WERI-Rb-1 (cell line): ENCODE measurements at regions not wholly inside any gene's neighbourhood (a gene's known extent, or its start where the extent isn't known, plus 50 kb on each side); places are given as distances from the start of the nearest gene placed in this dataset.
A peak's percentile ranks its signal among the peaks of the same experiment; 100 is the strongest.

Experiments used
- DNase-seq: peaks from one replicate; pipeline ENCODE4 v3.0.0-alpha.2; 2020
- H3K27ac ChIP-seq: fragments of 250-450 bp; sonication (Bioruptor Pico); 2 replicates; pipeline ENCODE4 v1.5.1; 2020; ENCODE audit warnings: mild to moderate bottlenecking, moderate library complexity
- H3K27me3 ChIP-seq: fragments of 250-450 bp; sonication (Bioruptor Pico); 2 replicates; pipeline ENCODE4 v1.5.1; 2021; ENCODE audit warnings: mild to moderate bottlenecking, low read depth, moderate library complexity; ENCODE audit not compliant: insufficient read depth, severe bottlenecking
- H3K36me3 ChIP-seq: fragments of 250-450 bp; sonication (Bioruptor Pico); 2 replicates; pipeline ENCODE4 v1.5.1; 2020; ENCODE audit warnings: mild to moderate bottlenecking, moderate library complexity
- H3K4me3 ChIP-seq: 2 replicates; pipeline ENCODE4 v1.5.1; 2011; ENCODE audit warnings: low read depth, mild to moderate bottlenecking, control low read depth, low read length
- H3K9me3 ChIP-seq: fragments of 250-450 bp; sonication (Bioruptor Pico); 2 replicates; pipeline ENCODE4 v1.5.1; 2021; ENCODE audit warnings: mild to moderate bottlenecking, moderate library complexity; ENCODE audit not compliant: severe bottlenecking
- TF ChIP-seq, protein P1 (sequence below): IDR thresholded peaks from 2 replicates; pipeline ENCODE4 v1.5.1; 2011; ENCODE audit warnings: low read depth, mild to moderate bottlenecking, control low read depth, inconsistent platforms, low read length

GRCh38 chr6:40778196-40778595 lies 191.0 kb upstream of the LRFN2 start:
- Histone ChIP-seq H3K27ac (no peak overlapping the region), H3K9me3 (peaks cover 4% of the 10 kb centered on the region), H3K4me3 (no peak overlapping the region), H3K27me3 (no peaks in the 10 kb centered on the region), H3K36me3 (no peaks in the 10 kb centered on the region)
- TF ChIP-seq, protein P1, sequence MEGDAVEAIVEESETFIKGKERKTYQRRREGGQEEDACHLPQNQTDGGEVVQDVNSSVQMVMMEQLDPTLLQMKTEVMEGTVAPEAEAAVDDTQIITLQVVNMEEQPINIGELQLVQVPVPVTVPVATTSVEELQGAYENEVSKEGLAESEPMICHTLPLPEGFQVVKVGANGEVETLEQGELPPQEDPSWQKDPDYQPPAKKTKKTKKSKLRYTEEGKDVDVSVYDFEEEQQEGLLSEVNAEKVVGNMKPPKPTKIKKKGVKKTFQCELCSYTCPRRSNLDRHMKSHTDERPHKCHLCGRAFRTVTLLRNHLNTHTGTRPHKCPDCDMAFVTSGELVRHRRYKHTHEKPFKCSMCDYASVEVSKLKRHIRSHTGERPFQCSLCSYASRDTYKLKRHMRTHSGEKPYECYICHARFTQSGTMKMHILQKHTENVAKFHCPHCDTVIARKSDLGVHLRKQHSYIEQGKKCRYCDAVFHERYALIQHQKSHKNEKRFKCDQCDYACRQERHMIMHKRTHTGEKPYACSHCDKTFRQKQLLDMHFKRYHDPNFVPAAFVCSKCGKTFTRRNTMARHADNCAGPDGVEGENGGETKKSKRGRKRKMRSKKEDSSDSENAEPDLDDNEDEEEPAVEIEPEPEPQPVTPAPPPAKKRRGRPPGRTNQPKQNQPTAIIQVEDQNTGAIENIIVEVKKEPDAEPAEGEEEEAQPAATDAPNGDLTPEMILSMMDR: no peak
- DNase-seq: no peak

DNA sequence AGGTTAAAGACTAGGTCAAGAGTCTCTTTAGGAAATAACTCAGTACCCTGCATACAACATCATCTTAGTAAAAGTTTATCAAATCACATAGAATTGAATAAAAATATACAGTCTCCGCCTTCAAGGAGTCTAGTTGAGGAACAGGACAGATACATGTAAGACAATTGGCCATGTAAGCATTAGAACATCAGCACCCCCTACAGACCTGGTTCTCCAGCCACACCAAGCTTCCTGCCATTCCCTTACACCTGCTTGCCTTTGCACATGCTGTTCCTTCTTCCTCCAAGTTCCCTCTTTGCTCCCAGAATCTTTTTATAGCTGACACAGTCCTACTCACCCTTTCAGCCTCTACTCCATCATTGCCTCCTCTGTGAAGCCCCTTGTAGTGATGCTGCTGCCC lies 187.8 kb upstream of the LRFN2 start:
- Histone ChIP-seq H3K27ac (no peak overlapping the region), H3K4me3 (no peak overlapping the region), H3K27me3 (no peaks in the 10 kb centered on the region), H3K36me3 (no peaks in the 10 kb centered on the region), H3K9me3 (peaks cover 7% of the 10 kb centered on the region)
- DNase-seq: peak; percentile 54
- TF ChIP-seq, protein P1: peak; percentile 87

GRCh38 chr6:40770794-40771193 lies 183.6 kb upstream of the LRFN2 start:
- DNase-seq: no peak
- no peak overlapping the region for H3K4me3 ChIP-seq
- H3K36me3 ChIP-seq: no peaks in the 10 kb centered on the region
- H3K27ac ChIP-seq: no peak overlapping the region
- H3K9me3 ChIP-seq: peaks cover 7% of the 10 kb centered on the region
- H3K27me3 ChIP-seq: no peaks in the 10 kb centered on the region
- TF ChIP-seq, protein P1: no peak

DNA sequence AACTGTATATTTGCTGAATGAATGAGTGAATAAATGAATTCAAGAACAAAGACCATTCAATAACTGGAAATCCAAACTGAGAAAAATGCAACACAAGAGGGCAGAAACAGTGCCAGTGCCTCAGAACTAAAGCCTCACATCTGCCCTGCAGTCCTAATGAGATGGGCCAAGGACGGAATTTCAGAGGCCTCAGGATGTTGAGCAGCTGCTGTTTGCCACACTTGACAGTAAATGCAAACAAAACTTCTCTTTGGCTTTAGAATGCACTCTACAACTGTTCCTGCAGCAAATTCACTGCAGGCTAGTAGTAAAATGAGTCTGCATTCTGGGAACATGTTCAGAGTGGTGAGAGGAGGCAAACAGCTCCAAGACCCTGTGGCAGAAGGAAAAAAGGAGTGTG lies 177.6 kb upstream of the LRFN2 start:
- H3K4me3 ChIP-seq: no peak overlapping the region
- H3K9me3 ChIP-seq: no peaks in the 10 kb centered on the region
- H3K36me3 ChIP-seq: no peaks in the 10 kb centered on the region
- TF ChIP-seq, protein P1: no peak
- no peaks in the 10 kb centered on the region for H3K27me3 ChIP-seq
- DNase-seq: no peak
- H3K27ac ChIP-seq: no peak overlapping the region

- no peak overlapping the region for H3K4me3 ChIP-seq
- no peak for DNase-seq
- no peak overlapping the region for H3K27ac ChIP-seq
- no peaks in the 10 kb centered on the region for H3K27me3 ChIP-seq
- H3K36me3 ChIP-seq: no peaks in the 10 kb centered on the region
- H3K9me3 ChIP-seq: no peaks in the 10 kb centered on the region
- TF ChIP-seq, protein P1: no peak
Measured at GRCh38 chr6:40762981-40763380, 175.8 kb upstream of the LRFN2 start.

GRCh38 chr6:40760887-40761286 lies 173.7 kb upstream of the LRFN2 start:
- no peak overlapping the region for H3K27ac ChIP-seq

More at GRCh38 chr6:40760887-40761286, 173.7 kb upstream of the LRFN2 start:
- TF ChIP-seq, protein P1: no peak
- Histone ChIP-seq H3K9me3 (no peaks in the 10 kb centered on the region), H3K27me3 (no peaks in the 10 kb centered on the region), H3K36me3 (no peaks in the 10 kb centered on the region), H3K4me3 (no peak overlapping the region)
- peak; percentile 90 for DNase-seq
